HT1080 (cell line): ENCODE measurements at regions not wholly inside any gene's neighbourhood (a gene's known extent, or its start where the extent isn't known, plus 50 kb on each side); places are given as distances from the start of the nearest gene placed in this dataset.
A peak's percentile ranks its signal among the peaks of the same experiment; 100 is the strongest.

Experiments
- DNase-seq: peaks from one replicate; pipeline ENCODE4 v3.0.0-alpha.2; 2015; ENCODE audit warnings: low read depth

DNA sequence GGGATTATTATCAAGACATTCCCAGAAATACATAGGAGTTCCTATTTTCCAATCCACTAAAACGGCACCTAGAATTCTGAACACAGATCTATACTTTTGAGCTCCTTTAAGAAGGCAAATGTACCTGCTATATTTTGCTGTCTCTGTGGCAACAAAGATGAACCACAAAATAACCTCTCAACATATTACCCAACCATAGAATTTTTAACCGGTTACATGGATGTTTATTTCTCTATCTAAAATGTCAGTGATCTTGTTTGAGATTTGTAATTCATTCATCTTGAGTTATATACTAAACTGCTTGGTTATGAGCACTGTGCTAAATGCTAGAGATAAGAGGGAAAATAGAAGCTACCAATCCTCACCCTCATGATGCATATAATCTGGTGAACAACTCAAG, 117.5 kb upstream of the HMGCLL1 start:
- no peak for DNase-seq

DNA sequence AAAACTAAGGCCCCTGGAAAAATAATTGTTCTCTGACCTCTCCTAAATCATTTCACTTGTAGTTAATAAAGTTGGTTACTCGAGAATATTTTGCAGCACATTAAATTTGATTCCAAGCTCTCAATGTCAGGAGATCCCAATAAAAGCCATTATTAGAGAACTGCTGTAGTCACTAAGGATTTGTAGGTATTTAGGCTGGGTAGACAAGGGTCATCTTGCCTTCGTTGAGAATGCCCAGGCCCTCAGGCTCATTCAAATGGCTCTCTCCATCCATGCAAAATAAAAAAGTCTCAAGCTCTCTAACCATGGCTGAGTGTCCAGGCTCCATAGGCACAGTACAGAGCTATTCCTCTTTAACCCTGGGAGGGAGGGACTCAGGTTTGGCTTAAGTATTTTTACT, 117.0 kb upstream of the HMGCLL1 start:
- no peak for DNase-seq

DNA sequence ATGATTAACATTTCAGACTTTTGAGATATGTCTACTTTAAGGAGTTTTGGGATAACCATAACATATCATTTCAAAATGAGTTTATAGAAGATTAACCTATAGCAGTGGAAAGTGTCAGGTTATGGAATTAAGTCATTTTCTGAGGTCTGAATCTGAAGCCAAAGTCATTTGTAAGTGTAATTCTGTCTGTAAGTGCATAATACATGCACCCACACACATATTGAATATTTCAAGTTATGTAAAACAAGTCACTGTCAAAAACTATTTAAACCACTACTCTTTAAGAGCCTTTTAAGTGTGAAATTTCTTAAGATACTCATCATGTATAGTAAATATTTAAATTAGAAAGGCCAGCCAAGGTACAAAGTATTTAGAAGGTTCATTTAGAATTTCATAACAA, 115.8 kb upstream of the HMGCLL1 start:
- no peak for DNase-seq

DNA sequence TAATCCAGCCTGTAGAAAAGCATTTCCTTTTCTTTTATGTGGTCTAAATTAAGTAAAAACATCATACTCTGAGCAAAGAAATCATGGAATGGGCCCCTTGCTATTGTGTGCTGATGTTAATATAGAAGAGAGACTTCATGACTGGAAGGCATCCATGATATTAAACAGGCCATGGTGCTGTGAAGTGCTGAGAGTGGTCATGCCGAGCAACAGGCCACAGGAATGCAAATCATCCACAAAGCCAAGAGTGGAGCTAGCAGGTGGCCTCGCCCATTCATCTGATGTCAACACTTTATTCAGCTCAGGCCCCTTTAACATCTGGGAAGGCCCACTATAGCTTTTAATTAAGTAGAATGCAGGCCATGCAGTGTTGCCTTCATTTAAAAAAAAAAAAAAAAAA, 115.2 kb upstream of the HMGCLL1 start:
- DNase-seq = peak; percentile 68

DNA sequence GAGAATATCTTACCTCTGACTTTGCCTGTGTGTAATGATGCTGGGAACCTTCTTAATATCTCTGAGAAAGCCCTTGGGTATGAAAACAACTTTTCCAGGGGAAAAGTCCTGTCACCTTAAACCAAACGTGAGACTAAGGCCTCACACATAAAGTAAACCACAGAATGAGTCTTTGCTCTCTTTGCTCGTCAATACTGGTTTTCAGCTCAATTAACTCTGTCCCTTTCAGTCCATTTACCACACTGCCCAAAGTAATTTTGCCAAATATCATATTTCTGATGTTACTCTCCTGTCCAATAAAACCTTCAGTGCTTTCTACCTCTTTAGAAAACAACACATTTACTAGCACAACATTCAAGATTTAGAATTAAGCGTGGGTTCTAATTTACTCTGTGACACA, 100.5 kb upstream of the HMGCLL1 start:
- DNase-seq = no peak

DNA sequence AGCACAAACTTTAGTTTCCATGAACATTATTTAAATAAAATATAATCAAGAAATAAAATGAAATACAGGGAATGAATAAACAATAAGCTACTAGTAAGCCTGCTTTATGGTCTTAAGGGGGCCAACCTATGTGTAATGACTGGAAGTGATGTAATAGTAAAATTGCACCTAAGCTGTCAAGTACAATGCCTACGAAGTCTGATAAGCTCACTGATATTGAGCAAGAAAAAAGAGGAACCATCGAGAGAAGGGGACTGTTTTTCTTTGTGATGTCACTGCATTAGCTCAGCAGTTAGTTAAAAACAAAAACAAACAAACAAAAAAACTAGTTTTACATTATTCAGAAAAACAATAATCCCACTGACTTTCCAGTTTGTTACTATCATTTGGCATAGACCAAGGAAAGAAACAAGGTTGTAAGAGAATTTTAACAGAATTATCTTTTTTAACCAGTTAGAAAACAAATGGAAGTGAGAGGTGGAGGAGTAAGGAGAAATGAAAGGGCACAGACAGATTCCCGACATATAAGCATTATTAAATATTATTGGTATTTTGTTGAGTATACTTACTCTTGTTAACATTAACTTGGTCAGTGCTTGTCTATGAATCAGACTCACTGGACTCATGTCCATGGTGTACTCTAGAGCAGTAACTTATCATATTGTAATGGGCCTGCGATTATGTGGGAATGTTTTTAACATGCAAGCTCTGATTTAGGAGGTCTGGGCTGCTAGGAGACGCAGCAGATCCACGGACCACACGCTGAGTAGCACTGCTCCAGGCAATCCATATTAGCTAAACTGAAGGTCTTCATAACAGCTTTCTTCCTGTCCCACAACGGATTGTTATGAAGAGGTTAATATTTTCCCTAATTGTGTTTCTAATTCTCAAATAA, 99.6 kb upstream of the HMGCLL1 start:
- DNase-seq = no peak

DNA sequence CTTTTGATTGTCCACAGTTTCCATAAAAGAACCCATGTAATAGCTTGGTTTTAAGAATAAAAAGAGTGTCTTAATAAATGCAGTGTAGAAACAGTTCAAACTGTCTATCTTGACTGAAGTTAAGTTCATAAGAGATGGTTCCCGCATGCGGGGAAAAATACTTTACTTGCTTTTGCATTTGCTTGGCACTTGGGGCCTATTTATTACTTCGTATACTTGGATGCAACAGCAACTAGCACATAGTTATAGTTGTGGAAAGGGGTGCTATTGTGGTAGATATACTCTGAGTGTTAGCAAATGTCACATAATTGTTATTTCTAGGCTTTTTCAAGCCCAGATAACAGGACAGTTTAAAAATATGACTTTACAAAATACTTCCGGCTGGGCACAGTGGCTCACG, 97.7 kb upstream of the HMGCLL1 start:
- DNase-seq = no peak

DNA sequence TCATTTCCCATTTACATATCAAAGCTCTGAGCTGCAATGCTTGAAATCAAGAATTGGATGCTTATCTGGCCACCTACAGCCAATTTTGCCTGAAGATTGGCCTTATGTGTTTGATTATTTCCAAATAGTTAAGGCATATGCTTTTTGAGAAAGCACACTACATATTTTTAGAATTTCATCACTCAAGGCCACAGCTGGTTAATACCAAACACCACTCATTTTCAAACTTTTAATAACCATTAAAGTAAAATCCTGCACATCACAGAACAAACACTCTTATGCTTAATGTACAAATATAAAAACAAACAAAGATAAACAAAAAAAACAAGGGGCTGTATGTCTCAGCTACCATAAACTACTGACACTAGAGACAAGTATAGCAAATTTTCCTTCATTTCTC, 96.9 kb upstream of the HMGCLL1 start:
- no peak for DNase-seq

DNA sequence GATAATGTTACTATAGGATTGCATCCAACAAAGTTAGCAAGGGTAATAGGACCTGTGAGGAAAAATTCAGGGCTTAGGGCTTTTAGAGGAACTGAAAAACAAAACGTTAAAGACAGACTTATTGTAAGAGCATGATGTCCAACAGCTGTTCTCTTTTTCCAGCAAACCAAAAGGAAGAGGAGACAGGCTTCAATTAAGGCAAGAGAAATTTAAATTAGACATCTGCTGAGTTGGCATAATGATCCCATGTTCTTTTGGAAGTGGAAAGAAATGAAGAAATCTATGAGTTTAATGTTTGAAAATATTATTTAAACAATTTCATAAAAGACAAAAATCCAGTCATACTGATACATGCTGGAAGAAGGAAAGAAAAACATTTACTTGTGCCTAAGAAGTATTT, 95.7 kb upstream of the HMGCLL1 start:
- no peak for DNase-seq

DNA sequence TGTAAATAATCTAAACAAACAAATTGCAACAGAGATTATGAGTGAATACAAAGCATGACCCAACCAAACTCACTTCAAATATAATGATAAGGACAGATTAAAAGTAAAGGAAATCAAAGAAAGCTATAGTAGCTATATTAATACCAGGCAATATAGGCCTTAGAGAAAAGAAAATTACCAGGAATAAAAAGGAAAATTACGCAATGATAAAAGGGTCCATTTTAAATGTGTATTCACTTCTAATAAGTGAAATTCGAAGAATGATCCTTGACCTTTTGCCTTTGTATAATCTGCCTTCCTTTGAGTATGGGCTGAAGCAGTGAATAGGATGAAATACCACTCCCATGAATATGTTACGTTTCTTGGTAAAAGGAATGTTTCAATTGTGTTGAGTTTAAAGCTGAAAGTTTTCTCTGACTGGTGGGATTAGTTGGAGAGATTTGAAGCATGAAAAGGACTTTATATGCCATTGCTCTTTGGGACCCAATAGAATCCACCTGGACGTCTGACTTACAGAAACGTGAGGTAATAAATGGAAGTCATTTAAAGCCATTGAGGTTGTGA, 91.9 kb upstream of the HMGCLL1 start:
- no peak for DNase-seq

DNA sequence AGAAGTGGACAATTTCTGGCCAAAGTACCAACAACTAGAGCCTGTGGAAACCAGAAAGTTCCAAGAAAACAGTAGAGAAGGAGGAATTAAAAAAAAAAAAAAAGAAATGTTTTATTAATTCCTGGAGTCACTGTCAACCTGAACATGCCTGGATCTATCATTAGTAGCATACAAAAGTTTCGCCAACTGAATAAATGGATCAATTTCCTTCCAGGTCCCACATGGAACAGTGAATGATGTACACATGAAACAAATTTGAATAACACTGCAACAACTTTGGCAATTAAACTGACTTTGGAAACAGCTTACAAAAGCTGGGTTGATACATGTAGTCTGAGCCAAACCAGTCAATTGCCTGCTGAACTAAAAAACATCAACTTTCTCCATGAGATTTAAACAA, 90.0 kb upstream of the HMGCLL1 start:
- DNase-seq = no peak

DNA sequence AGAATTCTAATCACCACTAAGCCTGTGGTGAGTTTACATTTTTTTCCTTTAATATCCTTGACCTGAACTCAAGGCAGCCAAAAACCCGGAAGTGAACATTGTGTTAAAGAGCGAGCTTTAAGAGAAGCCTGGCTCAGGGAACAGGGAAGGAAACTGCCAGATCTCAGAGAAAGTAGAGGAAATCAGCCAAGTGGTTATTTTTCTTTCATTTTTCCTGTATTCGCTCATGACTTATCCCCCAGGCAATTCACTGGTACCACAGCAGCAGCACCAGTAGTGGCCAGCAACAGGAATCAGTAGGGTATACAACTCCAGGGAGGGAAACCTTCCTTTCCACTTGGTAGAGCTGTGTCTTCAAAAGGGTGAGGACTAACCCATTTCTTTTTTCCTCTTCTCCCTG, 89.6 kb upstream of the HMGCLL1 start:
- no peak for DNase-seq

DNA sequence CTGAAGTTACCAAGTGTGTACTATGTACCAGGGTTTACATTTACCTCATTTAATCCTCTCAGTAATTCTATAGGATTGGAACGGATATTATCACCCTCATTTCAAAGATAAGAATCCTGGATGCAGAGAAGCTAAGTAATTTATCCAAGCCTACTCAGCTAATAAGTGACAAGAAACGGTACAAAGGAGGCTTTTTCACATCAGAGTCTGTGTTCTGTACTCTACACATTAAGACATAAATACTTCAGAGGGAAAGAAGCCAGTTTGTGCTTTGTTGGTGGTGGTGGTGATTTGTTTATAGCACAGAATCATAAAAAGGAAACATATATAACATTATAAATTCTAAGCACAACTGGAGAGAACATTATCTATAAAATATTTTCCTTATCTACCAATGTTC, 88.3 kb upstream of the HMGCLL1 start:
- no peak for DNase-seq

DNA sequence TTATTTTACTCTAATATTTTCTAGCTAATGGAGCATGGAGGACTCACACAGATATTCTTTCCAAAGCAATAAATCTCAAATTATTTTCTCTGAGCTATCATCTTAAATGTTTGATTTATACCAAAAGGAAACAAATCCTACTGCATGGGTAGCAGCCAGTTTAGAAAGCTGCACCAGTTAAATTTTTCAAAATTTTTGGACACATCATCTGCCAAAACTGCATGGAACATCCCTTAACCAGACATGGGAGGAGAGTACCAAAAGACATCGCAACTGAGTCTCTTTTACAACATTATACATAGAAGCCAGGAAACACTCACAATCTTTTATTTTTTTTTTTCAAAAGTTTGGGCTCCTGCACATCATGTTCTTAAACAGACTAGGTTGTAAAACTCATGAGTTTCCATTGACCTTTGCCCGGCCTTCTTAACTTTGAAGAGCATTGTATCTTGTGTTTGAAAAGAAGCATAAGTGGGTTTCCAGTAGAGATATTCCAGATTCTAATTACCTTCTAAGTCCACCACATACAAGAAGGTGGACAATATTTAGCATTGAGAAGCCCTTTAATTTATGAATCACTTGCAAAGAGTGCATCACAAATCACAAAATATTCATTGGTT, 87.7 kb upstream of the HMGCLL1 start:
- DNase-seq = no peak

DNA sequence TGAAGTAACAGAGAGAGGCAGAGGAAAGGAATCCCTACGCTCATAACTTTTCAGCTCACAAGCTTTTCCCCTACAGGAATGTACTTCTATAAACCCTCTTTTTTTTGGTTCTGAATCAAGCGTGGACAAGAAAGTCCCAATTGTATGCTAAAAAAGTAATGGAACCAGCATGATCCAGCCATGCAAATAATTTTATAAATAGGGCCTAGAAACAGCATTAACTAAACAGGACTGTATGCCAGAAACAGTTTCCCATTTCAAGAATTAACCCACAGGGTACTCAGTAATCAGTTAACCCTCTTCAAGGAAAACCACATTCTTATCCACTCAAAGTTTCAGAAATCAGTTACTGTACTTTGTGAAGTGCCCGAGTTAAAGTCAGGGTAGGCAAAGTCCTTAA, 87.0 kb upstream of the HMGCLL1 start:
- DNase-seq = no peak

DNA sequence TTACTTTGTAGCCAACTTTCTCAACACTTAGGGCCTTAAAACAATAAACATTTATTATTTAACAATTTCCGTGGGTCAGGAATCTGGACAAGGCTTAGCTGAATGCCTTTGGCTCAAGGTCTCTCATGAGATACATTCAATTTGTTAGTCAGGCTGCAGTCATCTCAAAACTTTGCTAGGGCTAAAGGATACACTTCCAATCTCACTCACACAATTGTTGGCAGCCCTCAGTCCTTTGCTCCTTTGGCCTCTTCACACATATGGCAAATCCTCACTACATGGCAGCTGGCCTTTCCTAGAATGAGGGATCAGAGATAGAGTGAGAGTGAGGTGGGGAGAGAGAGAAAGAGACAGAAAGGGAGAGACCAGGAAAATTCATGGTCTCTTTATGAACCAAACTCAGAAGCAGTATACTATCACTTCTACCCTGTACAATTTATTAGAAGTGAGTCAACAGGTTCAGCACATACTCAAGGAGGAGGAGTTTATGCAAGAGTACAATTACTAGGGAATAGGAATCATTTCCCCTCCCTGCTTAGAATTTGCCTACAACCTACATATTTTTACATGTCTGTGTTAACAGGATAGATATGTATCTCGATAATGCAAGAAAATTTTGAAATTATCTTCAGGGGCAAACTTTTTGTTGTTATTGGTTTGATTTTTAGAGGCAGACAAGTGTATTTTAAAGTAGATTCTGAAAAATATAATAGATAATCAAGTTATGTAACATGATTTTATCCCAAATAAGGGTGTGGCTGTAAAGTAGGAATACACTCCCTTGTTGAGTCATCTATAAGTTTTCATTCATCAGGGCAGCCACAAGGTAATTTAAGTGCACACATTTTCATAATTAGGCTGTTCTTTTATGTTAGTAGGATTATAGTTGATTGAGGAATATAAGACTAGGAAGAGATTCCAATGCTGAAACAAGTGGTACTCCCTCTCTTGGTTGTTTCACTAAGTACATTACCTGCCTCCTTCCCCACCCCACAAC, 85.9 kb upstream of the HMGCLL1 start:
- DNase-seq = no peak

DNA sequence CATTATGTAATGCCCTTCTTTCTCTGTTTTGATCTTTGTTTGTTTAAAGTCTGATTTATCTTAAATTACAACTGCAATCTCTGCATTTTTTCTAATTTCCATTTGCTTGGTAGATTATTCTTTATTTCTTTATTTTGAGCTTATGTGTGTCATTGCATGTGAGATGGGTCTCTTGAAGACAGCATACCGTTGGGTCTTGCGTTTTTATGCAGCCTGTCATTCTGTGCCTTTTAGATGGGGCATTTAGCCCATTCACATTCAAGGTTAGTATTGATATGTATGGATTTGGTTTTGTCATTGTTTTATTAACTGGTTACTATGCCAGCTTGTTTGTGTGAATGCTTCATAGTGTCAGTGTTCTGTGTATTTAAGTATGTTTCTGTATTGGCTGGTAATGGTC, 84.9 kb upstream of the HMGCLL1 start:
- DNase-seq = no peak

DNA sequence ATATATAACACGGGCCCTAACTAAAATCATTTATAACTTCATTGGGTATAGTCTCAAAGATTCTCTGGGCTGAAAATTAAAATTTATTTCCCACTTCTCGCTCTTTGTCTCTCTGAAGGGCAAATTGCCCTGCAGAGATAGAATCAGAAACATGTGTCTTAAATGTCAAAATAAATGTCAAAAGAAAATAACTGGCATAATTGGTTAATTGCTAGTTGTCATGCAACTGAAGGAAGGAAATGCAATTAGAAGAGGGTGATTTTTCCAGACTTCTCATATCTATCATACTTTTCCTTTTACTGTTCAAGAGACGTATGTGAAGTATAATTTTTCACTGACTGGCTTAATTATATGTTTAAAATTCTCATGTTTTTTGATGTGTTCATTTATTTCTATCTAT, 80.3 kb upstream of the HMGCLL1 start:
- no peak for DNase-seq

DNA sequence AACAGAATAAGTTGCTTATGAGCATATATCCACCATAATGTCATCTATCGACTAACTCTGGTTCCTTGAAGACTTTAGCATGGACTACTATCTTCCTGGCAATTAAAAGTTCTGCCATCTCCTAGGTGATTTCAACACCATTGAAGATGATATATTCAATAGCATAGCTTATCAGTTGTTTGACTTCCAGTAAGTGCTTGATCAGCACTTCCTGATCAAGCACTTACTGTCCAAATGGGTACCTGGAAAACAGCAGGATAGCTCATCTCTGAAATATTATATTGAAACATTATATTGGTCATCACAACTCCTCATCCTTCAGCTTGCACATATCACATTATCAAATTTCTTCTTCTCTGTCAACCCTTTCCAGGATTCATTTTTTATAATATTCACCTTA, 75.5 kb upstream of the HMGCLL1 start:
- DNase-seq = no peak

DNA sequence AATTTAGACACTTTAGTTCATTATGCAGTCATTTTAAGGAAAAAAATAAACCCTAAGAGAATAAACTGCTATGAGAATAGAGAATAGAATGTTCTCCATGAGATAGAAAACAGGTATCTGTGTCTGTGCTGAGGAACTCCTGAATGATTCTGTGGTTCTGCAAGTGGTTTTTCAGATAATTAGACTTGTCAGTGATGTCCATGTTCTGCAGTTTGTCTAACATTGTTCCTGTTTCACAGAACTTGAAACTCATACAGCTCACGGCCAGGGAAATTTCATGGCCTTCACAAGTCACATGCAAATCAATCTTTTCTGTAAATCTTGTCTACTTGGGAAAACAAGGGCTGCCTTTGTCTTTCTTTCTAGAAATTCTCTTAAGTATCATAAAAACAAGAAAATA, 73.4 kb upstream of the HMGCLL1 start:
- DNase-seq = no peak

DNA sequence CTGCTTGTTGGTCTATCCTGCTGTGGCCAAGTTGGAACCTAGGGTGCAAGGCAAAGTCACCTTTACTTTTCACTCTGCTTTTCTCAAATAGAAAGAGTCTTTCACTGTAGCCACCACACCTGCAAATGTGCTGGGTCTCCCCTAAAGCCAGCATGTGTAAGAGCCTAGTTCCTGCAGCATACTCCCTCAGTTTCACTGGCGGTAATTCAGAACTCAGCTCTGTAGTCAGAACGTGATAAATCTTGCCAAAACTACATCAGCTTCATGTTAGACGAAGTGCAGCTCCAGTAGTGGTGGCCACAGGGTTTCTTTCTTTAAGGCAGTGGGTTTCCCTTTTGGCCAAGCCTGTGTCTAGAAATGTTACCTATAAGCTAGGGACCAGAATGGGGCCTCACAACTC, 72.0 kb upstream of the HMGCLL1 start:
- no peak for DNase-seq

DNA sequence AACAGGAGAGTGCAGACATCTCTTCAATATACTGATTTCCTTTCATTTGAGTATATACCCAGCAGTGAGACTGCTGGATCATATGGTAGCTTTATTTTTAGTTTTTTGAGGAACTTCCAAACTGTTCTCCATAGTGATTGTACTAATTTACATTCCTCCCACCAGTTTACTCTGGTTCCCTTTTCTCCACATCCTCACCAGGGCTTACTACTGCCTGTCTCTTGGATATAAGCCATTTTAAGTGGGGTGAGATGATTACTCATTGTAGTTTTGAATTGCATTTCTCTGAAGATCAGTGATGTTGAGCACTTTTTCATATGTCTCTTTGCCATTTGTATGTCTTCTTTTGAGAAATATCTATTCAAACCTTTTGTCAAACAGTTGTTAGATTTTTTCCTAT, 64.9 kb upstream of the HMGCLL1 start:
- peak; percentile 21 for DNase-seq
